ENCODE measurements at regions not wholly inside any gene's neighbourhood (a gene's known extent, or its start where the extent isn't known, plus 50 kb on each side); places are given as distances from the start of the nearest gene placed in this dataset.

- Histone ChIP-seq H3K27me3 (ENCODE audit: control insufficient read depth in 3 of 3, insufficient read depth in 3 of 3, low read depth in 1 of 3, low read length in 3 of 3) (no peaks in the 10 kb centered on the region), H3K27ac (replicated peaks; ENCODE audit: low read length) (no peak overlapping the region), H3K9me3 (replicated peaks in 1 of 2; ENCODE audit: control insufficient read depth in 2 of 2, insufficient read depth in 1 of 2, low read depth in 1 of 2, low read length in 2 of 2) (no peaks in the 10 kb centered on the region), H4K91ac (ENCODE audit: low read depth, low read length, poor library complexity) (no peak overlapping the region), H2BK5ac (ENCODE audit: low read length) (no peak overlapping the region), H3K4ac (ENCODE audit: low read length) (no peak overlapping the region), H3K4me3 (ENCODE audit: low read length in 2 of 2) (no peak overlapping the region), H2BK12ac (ENCODE audit: low read length) (no peak overlapping the region), H3K36me3 (replicated peaks in 1 of 2; ENCODE audit: control insufficient read depth in 2 of 2, insufficient read depth in 2 of 2, low read length in 2 of 2) (no peaks in the 10 kb centered on the region), H2AK5ac (ENCODE audit: low read depth, low read length) (no peak overlapping the region), H3K9ac (ENCODE audit: low read depth, low read length, poor library complexity) (no peak overlapping the region), H3K23ac (ENCODE audit: low read depth, low read length, poor library complexity) (no peak overlapping the region), H3K18ac (ENCODE audit: low read length) (no peak overlapping the region), H3K4me1 (ENCODE audit: control insufficient read depth in 2 of 2, insufficient read depth in 1 of 2, low read depth in 1 of 2, low read length in 2 of 2) (no peaks in the 10 kb centered on the region), H2BK15ac (ENCODE audit: low read length) (no peak overlapping the region), H3K14ac (ENCODE audit: low read length) (no peak overlapping the region), H2BK120ac (ENCODE audit: low read depth, low read length) (no peak overlapping the region), H4K8ac (ENCODE audit: low read depth, low read length) (no peak overlapping the region), H3K4me2 (ENCODE audit: insufficient read depth, low read length, poor library complexity, severe bottlenecking) (no peak overlapping the region), H3K79me1 (ENCODE audit: low read depth, low read length) (no peaks in the 10 kb centered on the region), H2AFZ (ENCODE audit: low read length) (no peak overlapping the region)
- no peak for DNase-seq (ENCODE audit: low spot score)
- WGBS, 2 donors (ENCODE audit: extremely low coverage in 2 of 2, insufficient read length in 2 of 2, insufficient replicate concordance in 1 of 2): no CpG with 5 or more reads among the region's 1 CpG
These were observed 164.6 kb upstream of the DCC start for GRCh38 chr18:52175406-52175805.

- Histone ChIP-seq H2BK5ac (ENCODE audit: low read length) (no peak overlapping the region), H2AK5ac (ENCODE audit: low read depth, low read length) (no peak overlapping the region), H3K27me3 (ENCODE audit: control insufficient read depth in 3 of 3, insufficient read depth in 3 of 3, low read depth in 1 of 3, low read length in 3 of 3) (no peaks in the 10 kb centered on the region), H2BK120ac (ENCODE audit: low read depth, low read length) (no peak overlapping the region), H4K8ac (ENCODE audit: low read depth, low read length) (no peak overlapping the region), H3K9me3 (replicated peaks in 1 of 2; ENCODE audit: control insufficient read depth in 2 of 2, insufficient read depth in 1 of 2, low read depth in 1 of 2, low read length in 2 of 2) (no peaks in the 10 kb centered on the region), H3K4ac (ENCODE audit: low read length) (no peak overlapping the region), H3K27ac (replicated peaks; ENCODE audit: low read length) (no peak overlapping the region), H3K4me2 (ENCODE audit: insufficient read depth, low read length, poor library complexity, severe bottlenecking) (no peak overlapping the region), H3K79me1 (ENCODE audit: low read depth, low read length) (no peaks in the 10 kb centered on the region), H3K4me1 (ENCODE audit: control insufficient read depth in 2 of 2, insufficient read depth in 1 of 2, low read depth in 1 of 2, low read length in 2 of 2) (no peaks in the 10 kb centered on the region), H2BK15ac (ENCODE audit: low read length) (no peak overlapping the region), H3K18ac (ENCODE audit: low read length) (no peak overlapping the region), H3K9ac (ENCODE audit: low read depth, low read length, poor library complexity) (no peak overlapping the region), H3K36me3 (replicated peaks in 1 of 2; ENCODE audit: control insufficient read depth in 2 of 2, insufficient read depth in 2 of 2, low read length in 2 of 2) (no peaks in the 10 kb centered on the region), H3K23ac (ENCODE audit: low read depth, low read length, poor library complexity) (no peak overlapping the region), H2AFZ (ENCODE audit: low read length) (no peak overlapping the region), H3K14ac (ENCODE audit: low read length) (no peak overlapping the region), H3K4me3 (ENCODE audit: low read length in 2 of 2) (no peak overlapping the region), H2BK12ac (ENCODE audit: low read length) (no peak overlapping the region), H4K91ac (ENCODE audit: low read depth, low read length, poor library complexity) (no peak overlapping the region)
- no CpG with 5 or more reads among the region's 2 CpGs for WGBS, 2 donors (ENCODE audit: extremely low coverage in 2 of 2, insufficient read length in 2 of 2, insufficient replicate concordance in 1 of 2)
- no peak for DNase-seq (ENCODE audit: low spot score)
These were observed 156.9 kb upstream of the DCC start for GRCh38 chr18:52183107-52183506.

DNA sequence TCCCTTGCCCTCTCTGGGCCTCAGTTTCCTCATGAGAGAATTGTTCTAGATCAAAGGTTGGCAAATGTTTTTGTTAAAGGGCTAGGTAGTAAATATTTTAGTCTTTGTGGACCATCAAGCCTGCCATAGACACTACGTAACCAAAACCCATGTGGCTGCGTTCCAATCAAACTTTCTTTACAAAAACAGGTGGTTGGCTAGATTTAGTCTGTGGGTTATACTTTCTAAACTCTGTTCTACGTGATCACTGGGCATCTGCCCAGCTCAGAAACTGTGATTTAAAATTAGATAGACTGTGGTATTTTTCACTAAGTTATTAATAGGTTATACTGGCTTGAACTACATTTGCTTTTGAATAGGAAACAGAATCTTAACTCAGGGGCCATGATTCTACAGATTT is 149.8 kb upstream of the DCC start:
- no peak overlapping the region for H2BK120ac ChIP-seq (ENCODE audit: low read depth, low read length)
- no peak overlapping the region for H2AK5ac ChIP-seq (ENCODE audit: low read depth, low read length)
- H4K8ac ChIP-seq (ENCODE audit: low read depth, low read length): no peak overlapping the region
- H3K9me3 ChIP-seq (replicated peaks in 1 of 2; ENCODE audit: control insufficient read depth in 2 of 2, insufficient read depth in 1 of 2, low read depth in 1 of 2, low read length in 2 of 2): no peaks in the 10 kb centered on the region
- H3K4ac ChIP-seq (ENCODE audit: low read length): no peak overlapping the region
- no peaks in the 10 kb centered on the region for H3K27me3 ChIP-seq (ENCODE audit: control insufficient read depth in 3 of 3, insufficient read depth in 3 of 3, low read depth in 1 of 3, low read length in 3 of 3)
- no peak overlapping the region for H2BK15ac ChIP-seq (ENCODE audit: low read length)
- H3K79me1 ChIP-seq (ENCODE audit: low read depth, low read length): no peaks in the 10 kb centered on the region
- no peak overlapping the region for H3K4me3 ChIP-seq (ENCODE audit: low read length in 2 of 2)
- H3K4me1 ChIP-seq (ENCODE audit: control insufficient read depth in 2 of 2, insufficient read depth in 1 of 2, low read depth in 1 of 2, low read length in 2 of 2): peaks cover 2 to 5% of the 10 kb centered on the region in 2 donors
- no peak overlapping the region for H2AFZ ChIP-seq (ENCODE audit: low read length)
- no peak overlapping the region for H3K4me2 ChIP-seq (ENCODE audit: insufficient read depth, low read length, poor library complexity, severe bottlenecking)
- no peak overlapping the region for H4K91ac ChIP-seq (ENCODE audit: low read depth, low read length, poor library complexity)
- no peak overlapping the region for H3K9ac ChIP-seq (ENCODE audit: low read depth, low read length, poor library complexity)
- H3K18ac ChIP-seq (ENCODE audit: low read length): no peak overlapping the region
- H2BK12ac ChIP-seq (ENCODE audit: low read length): no peak overlapping the region
- no peak overlapping the region for H3K14ac ChIP-seq (ENCODE audit: low read length)
- H3K27ac ChIP-seq (replicated peaks; ENCODE audit: low read length): no peak overlapping the region
- H3K23ac ChIP-seq (ENCODE audit: low read depth, low read length, poor library complexity): no peak overlapping the region
- no peak overlapping the region for H2BK5ac ChIP-seq (ENCODE audit: low read length)
- no peaks in the 10 kb centered on the region for H3K36me3 ChIP-seq (replicated peaks in 1 of 2; ENCODE audit: control insufficient read depth in 2 of 2, insufficient read depth in 2 of 2, low read length in 2 of 2)
- no CpG with 5 or more reads among the region's 3 CpGs for WGBS, 2 donors (ENCODE audit: extremely low coverage in 2 of 2, insufficient read length in 2 of 2, insufficient replicate concordance in 1 of 2)
- DNase-seq (ENCODE audit: low spot score): no peak

GRCh38 chr18:52190631-52191030 is 149.4 kb upstream of the DCC start:
- Histone ChIP-seq H3K79me1 (ENCODE audit: low read depth, low read length) (no peaks in the 10 kb centered on the region), H3K9ac (ENCODE audit: low read depth, low read length, poor library complexity) (no peak overlapping the region)
- WGBS, 2 donors (ENCODE audit: extremely low coverage in 2 of 2, insufficient read length in 2 of 2, insufficient replicate concordance in 1 of 2): no CpG with 5 or more reads among the region's 5 CpGs

More at GRCh38 chr18:52190631-52191030, 149.4 kb upstream of the DCC start:
- Histone ChIP-seq H2AFZ (ENCODE audit: low read length) (no peak overlapping the region), H3K14ac (ENCODE audit: low read length) (no peak overlapping the region), H4K91ac (ENCODE audit: low read depth, low read length, poor library complexity) (no peak overlapping the region), H4K8ac (ENCODE audit: low read depth, low read length) (no peak overlapping the region), H3K4me2 (ENCODE audit: insufficient read depth, low read length, poor library complexity, severe bottlenecking) (no peak overlapping the region), H3K18ac (ENCODE audit: low read length) (no peak overlapping the region), H2BK120ac (ENCODE audit: low read depth, low read length) (no peak overlapping the region), H3K4ac (ENCODE audit: low read length) (no peak overlapping the region), H3K9me3 (replicated peaks in 1 of 2; ENCODE audit: control insufficient read depth in 2 of 2, insufficient read depth in 1 of 2, low read depth in 1 of 2, low read length in 2 of 2) (no peaks in the 10 kb centered on the region), H3K27ac (replicated peaks; ENCODE audit: low read length) (no peak overlapping the region), H2BK5ac (ENCODE audit: low read length) (no peak overlapping the region), H2BK15ac (ENCODE audit: low read length) (no peak overlapping the region), H3K4me3 (ENCODE audit: low read length in 2 of 2) (no peak overlapping the region), H2AK5ac (ENCODE audit: low read depth, low read length) (no peak overlapping the region), H3K23ac (ENCODE audit: low read depth, low read length, poor library complexity) (no peak overlapping the region), H2BK12ac (ENCODE audit: low read length) (no peak overlapping the region), H3K27me3 (ENCODE audit: control insufficient read depth in 3 of 3, insufficient read depth in 3 of 3, low read depth in 1 of 3, low read length in 3 of 3) (no peaks in the 10 kb centered on the region), H3K4me1 (ENCODE audit: control insufficient read depth in 2 of 2, insufficient read depth in 1 of 2, low read depth in 1 of 2, low read length in 2 of 2) (peaks cover 2 to 5% of the 10 kb centered on the region in 2 donors), H3K36me3 (replicated peaks in 1 of 2; ENCODE audit: control insufficient read depth in 2 of 2, insufficient read depth in 2 of 2, low read length in 2 of 2) (no peaks in the 10 kb centered on the region)
- DNase-seq (ENCODE audit: low spot score): no peak
